Neural cell (in vitro differentiated cells): ENCODE measurements at regions not wholly inside any gene's neighbourhood (a gene's known extent, or its start where the extent isn't known, plus 50 kb on each side); places are given as distances from the start of the nearest gene placed in this dataset.
"Not testable (repeated sequence)": the region's sequence is repeated elsewhere in the genome, so short reads cannot be mapped to it uniquely, and the experiment has no call there.

ENCODE experiments used
- H2AFZ ChIP-seq: fragments of 200-600, 300-800 bp; sonication (generic), shearing (Covaris generic); 2 replicates; pipeline ENCODE4 v1.6.0; 2014; ENCODE audit warnings: low read depth, mild to moderate bottlenecking, antibody characterized with exemption, low read length, moderate library complexity
- H3F3A ChIP-seq: fragments of 200-600 bp; shearing (Covaris generic); 2 replicates; pipeline ENCODE4 v1.6.1; 2016; ENCODE audit warnings: mild to moderate bottlenecking, moderate library complexity, mixed read lengths, antibody characterized with exemption, low read length; ENCODE audit not compliant: insufficient read depth, poor library complexity, severe bottlenecking
- H3K27ac ChIP-seq: fragments of 200-600, 300-800 bp; sonication (generic), shearing (Covaris generic); 2 replicates; pipeline ENCODE4 v1.5.1; 2014; ENCODE audit warnings: mild to moderate bottlenecking, low read length, moderate library complexity
- H3K27me3 ChIP-seq: fragments of 300-800, 200-600 bp; sonication (generic), shearing (Covaris generic); 2 replicates; pipeline ENCODE4 v1.6.0; 2014; ENCODE audit warnings: mild to moderate bottlenecking, low read depth, low read length, moderate library complexity; ENCODE audit not compliant: insufficient read depth
- H3K36me3 ChIP-seq: fragments of 300-800, 200-600 bp; sonication (generic), shearing (Covaris generic); 2 replicates; pipeline ENCODE4 v1.5.1; 2014; ENCODE audit warnings: mild to moderate bottlenecking, antibody characterized with exemption, low read length, moderate library complexity; ENCODE audit not compliant: insufficient read depth
- H3K4me2 ChIP-seq: fragments of 300-800, 200-600 bp; sonication (generic), shearing (Covaris generic); 2 replicates; pipeline ENCODE4 v1.6.0; 2014; ENCODE audit warnings: mild to moderate bottlenecking, low read length
- H3K4me3 ChIP-seq: fragments of 300-800, 200-600 bp; sonication (generic), shearing (Covaris generic); 2 replicates; pipeline ENCODE4 v1.5.1; 2014; ENCODE audit warnings: mild to moderate bottlenecking, low read length, moderate library complexity
- H3K79me2 ChIP-seq: fragments of 200-600 bp; shearing (Covaris generic); replicated peaks from 2 replicates; pipeline ENCODE4 v1.6.0; 2014; ENCODE audit warnings: mild to moderate bottlenecking, low read length, moderate library complexity; ENCODE audit not compliant: insufficient read depth
- H3K9ac ChIP-seq: fragments of 300-800, 200-600 bp; sonication (generic), shearing (Covaris generic); 2 replicates; pipeline ENCODE4 v1.6.1; 2016; ENCODE audit warnings: mild to moderate bottlenecking, low read length, mixed read lengths
- H3K9me2 ChIP-seq: fragments of 200-600 bp; shearing (Covaris generic); 2 replicates; pipeline ENCODE4 v1.6.1; 2016; ENCODE audit warnings: mild to moderate bottlenecking, low read length, mixed read lengths; ENCODE audit not compliant: insufficient read depth
- H3K9me3 ChIP-seq: fragments of 200-600, 300-800 bp; sonication (generic), shearing (Covaris generic); 2 replicates; pipeline ENCODE4 v1.6.1; 2016; ENCODE audit warnings: mild to moderate bottlenecking, mixed run types, low read length, moderate library complexity, mixed read lengths
- H4K20me1 ChIP-seq: fragments of 200-600 bp; shearing (Covaris generic); 2 replicates; pipeline ENCODE4 v1.6.1; 2016; ENCODE audit warnings: mild to moderate bottlenecking, mixed run types; ENCODE audit not compliant: insufficient read depth
- EP300 ChIP-seq: fragments of 450-650 bp; conservative IDR thresholded peaks from 2 replicates; pipeline ENCODE4 v1.6.1; 2014; ENCODE audit warnings: antibody characterized with exemption, mild to moderate bottlenecking, moderate library complexity; ENCODE audit not compliant: poor library complexity, severe bottlenecking
- EZH2 ChIP-seq: fragments of 200-600, 300-800 bp; shearing (Covaris generic), sonication (generic); IDR thresholded peaks from 2 replicates; pipeline ENCODE4 v1.6.1; 2014; ENCODE audit warnings: antibody characterized with exemption, low read length, borderline replicate concordance, mild to moderate bottlenecking; ENCODE audit not compliant: insufficient read depth, poor library complexity, severe bottlenecking
- MXI1 ChIP-seq: fragments of 450-650 bp; conservative IDR thresholded peaks from 2 replicates; pipeline ENCODE4 v1.6.1; 2014; ENCODE audit warnings: antibody characterized with exemption, mild to moderate bottlenecking; ENCODE audit not compliant: poor library complexity, severe bottlenecking
- POLR2AphosphoS5 ChIP-seq: IDR thresholded peaks from 2 replicates; pipeline ENCODE4 v1.6.1; 2012
- RAD21 ChIP-seq: fragments of 450-650 bp; conservative IDR thresholded peaks from 2 replicates; pipeline ENCODE4 v1.6.1; 2014; ENCODE audit warnings: antibody characterized with exemption, mild to moderate bottlenecking, moderate library complexity
- SMC3 ChIP-seq: fragments of 450-650 bp; conservative IDR thresholded peaks from 2 replicates; pipeline ENCODE4 v1.6.1; 2014; ENCODE audit warnings: antibody characterized with exemption, mild to moderate bottlenecking, moderate library complexity; ENCODE audit not compliant: poor library complexity
- TAF1 ChIP-seq: IDR thresholded peaks from 2 replicates; pipeline ENCODE4 v1.6.1; 2012; ENCODE audit warnings: low read depth
- TF ChIP-seq, protein P1 (sequence below): IDR thresholded peaks from 2 replicates; pipeline ENCODE4 v1.6.1; 2012; ENCODE audit warnings: borderline replicate concordance
- TF ChIP-seq, protein P2 (sequence below): fragments of 450-650 bp; IDR thresholded peaks from 2 replicates; pipeline ENCODE4 v1.5.1; 2014; ENCODE audit warnings: antibody characterized with exemption, mild to moderate bottlenecking, moderate library complexity; ENCODE audit not compliant: poor library complexity, severe bottlenecking

DNA sequence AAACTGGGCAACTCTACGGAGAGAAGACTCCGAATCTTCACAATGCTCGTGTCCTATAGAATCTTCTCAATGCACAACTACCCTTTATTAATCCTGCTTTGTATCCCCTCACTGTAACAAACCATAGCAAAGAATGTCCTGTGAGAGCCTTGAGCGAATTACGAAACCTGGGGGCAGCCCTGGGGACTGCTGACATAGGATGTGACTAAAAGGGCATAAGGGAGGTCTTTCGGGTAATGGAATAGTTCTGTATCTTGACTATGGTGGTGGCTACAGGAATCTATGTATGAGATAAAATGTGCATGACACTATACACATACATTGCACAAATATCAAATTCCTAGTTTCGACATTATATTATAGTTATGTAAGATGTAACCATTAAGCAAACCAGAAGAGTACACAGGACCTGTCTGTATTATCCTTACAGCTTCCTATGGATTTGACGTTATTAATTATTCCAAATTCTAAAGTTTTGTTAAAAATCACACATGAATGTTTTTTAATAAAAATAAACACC is 162.5 kb upstream of the KCTD7 start (continued):
- TF ChIP-seq, protein P1, sequence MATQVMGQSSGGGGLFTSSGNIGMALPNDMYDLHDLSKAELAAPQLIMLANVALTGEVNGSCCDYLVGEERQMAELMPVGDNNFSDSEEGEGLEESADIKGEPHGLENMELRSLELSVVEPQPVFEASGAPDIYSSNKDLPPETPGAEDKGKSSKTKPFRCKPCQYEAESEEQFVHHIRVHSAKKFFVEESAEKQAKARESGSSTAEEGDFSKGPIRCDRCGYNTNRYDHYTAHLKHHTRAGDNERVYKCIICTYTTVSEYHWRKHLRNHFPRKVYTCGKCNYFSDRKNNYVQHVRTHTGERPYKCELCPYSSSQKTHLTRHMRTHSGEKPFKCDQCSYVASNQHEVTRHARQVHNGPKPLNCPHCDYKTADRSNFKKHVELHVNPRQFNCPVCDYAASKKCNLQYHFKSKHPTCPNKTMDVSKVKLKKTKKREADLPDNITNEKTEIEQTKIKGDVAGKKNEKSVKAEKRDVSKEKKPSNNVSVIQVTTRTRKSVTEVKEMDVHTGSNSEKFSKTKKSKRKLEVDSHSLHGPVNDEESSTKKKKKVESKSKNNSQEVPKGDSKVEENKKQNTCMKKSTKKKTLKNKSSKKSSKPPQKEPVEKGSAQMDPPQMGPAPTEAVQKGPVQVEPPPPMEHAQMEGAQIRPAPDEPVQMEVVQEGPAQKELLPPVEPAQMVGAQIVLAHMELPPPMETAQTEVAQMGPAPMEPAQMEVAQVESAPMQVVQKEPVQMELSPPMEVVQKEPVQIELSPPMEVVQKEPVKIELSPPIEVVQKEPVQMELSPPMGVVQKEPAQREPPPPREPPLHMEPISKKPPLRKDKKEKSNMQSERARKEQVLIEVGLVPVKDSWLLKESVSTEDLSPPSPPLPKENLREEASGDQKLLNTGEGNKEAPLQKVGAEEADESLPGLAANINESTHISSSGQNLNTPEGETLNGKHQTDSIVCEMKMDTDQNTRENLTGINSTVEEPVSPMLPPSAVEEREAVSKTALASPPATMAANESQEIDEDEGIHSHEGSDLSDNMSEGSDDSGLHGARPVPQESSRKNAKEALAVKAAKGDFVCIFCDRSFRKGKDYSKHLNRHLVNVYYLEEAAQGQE: no peak

DNA sequence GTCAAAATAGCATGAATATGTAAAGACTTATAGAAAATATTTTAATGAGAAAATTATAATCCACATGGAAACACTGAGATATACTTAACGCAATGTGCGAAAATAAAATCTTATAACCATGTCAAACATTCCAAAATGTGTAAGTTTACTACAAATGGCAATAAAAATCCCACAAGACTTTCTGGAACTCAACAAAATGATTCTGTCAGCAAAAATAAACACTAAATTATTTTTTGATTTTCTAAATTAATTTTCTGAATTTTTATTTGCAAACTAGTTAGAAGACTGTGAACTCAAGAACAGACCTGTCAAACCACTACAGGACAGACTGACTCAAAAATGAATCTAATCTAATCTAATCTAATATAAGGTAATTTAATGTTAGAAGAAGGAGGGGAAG is 160.8 kb upstream of the KCTD7 start:
- no peaks in the 10 kb centered on the region for H3K9me3 ChIP-seq
- H3K36me3 ChIP-seq: no peaks in the 10 kb centered on the region
- H3F3A ChIP-seq: no peaks in the 10 kb centered on the region
- no peaks in the 10 kb centered on the region for H4K20me1 ChIP-seq
- no peak for TF ChIP-seq MXI1
- TF ChIP-seq SMC3: no peak
- TF ChIP-seq, protein P1: no peak
- no peak for TF ChIP-seq TAF1
- TF ChIP-seq EP300: no peak
- no peak for TF ChIP-seq EZH2
- TF ChIP-seq RAD21: no peak
- TF ChIP-seq, protein P2, sequence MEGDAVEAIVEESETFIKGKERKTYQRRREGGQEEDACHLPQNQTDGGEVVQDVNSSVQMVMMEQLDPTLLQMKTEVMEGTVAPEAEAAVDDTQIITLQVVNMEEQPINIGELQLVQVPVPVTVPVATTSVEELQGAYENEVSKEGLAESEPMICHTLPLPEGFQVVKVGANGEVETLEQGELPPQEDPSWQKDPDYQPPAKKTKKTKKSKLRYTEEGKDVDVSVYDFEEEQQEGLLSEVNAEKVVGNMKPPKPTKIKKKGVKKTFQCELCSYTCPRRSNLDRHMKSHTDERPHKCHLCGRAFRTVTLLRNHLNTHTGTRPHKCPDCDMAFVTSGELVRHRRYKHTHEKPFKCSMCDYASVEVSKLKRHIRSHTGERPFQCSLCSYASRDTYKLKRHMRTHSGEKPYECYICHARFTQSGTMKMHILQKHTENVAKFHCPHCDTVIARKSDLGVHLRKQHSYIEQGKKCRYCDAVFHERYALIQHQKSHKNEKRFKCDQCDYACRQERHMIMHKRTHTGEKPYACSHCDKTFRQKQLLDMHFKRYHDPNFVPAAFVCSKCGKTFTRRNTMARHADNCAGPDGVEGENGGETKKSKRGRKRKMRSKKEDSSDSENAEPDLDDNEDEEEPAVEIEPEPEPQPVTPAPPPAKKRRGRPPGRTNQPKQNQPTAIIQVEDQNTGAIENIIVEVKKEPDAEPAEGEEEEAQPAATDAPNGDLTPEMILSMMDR: no peak
- no peak for TF ChIP-seq POLR2AphosphoS5
- no peak overlapping the region for H3K4me3 ChIP-seq
- H3K9me2 ChIP-seq: no peaks in the 10 kb centered on the region
- no peak overlapping the region for H3K4me2 ChIP-seq
- H3K9ac ChIP-seq: no peak overlapping the region
- no peak overlapping the region for H3K27ac ChIP-seq
- no peak overlapping the region for H2AFZ ChIP-seq
- no peaks in the 10 kb centered on the region for H3K79me2 ChIP-seq
- H3K27me3 ChIP-seq: no peaks in the 10 kb centered on the region

DNA sequence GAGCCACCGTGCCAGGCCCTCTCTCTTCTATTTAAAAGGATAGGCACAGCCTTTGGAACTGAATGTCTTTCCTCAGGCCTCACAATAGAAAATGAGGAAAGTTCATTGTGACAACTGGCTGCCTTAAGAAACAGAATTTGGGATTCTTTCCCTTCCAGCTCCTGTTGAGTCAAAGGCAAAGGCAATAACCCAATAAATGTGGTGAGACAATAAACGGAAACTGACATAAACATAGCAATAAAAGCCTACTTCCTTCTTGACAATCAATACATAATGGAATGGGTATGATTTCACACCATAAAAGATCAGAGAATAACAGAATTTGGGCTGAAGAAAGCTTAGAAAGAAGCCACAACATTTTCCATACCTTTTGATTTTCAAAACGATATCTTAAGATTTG is 155.6 kb upstream of the KCTD7 start:
- H3K9ac ChIP-seq, H3K27ac ChIP-seq, H3K27me3 ChIP-seq, H3K9me3 ChIP-seq, H2AFZ ChIP-seq, H3F3A ChIP-seq, H3K9me2 ChIP-seq, H3K4me3 ChIP-seq, H3K4me2 ChIP-seq, H4K20me1 ChIP-seq, H3K36me3 ChIP-seq, H3K79me2 ChIP-seq: not testable (repeated sequence)
